H9 (cell line): ENCODE measurements at regions not wholly inside any gene's neighbourhood (a gene's known extent, or its start where the extent isn't known, plus 50 kb on each side); places are given as distances from the start of the nearest gene placed in this dataset.

Experiments
- DNase-seq: peaks from one replicate; pipeline ENCODE4 v3.0.0-alpha.2; 2017
- H2AFZ ChIP-seq: one replicate; pipeline ENCODE4 v1.6.1; 2013; ENCODE audit warnings: mild to moderate bottlenecking, low read length, control low read depth, moderate library complexity
- H2AK5ac ChIP-seq: 2 replicates; pipeline ENCODE4 v1.6.1; 2013; ENCODE audit warnings: low read length, control low read depth, mixed read lengths; ENCODE audit not compliant: insufficient read length
- H2BK120ac ChIP-seq: one replicate; pipeline ENCODE4 v1.6.1; 2013; ENCODE audit warnings: low read depth, mild to moderate bottlenecking, low read length, control low read depth, inconsistent platforms; ENCODE audit not compliant: poor library complexity, severe bottlenecking
- H2BK12ac ChIP-seq: 2 replicates; pipeline ENCODE4 v1.6.1; 2013; ENCODE audit warnings: low read length, control low read depth, mixed read lengths, low read depth; ENCODE audit not compliant: insufficient read length
- H2BK15ac ChIP-seq: 2 replicates; pipeline ENCODE4 v1.6.1; 2013; ENCODE audit warnings: low read depth, low read length, control low read depth
- H2BK20ac ChIP-seq: one replicate; pipeline ENCODE4 v1.6.1; 2013; ENCODE audit warnings: low read depth, mild to moderate bottlenecking, low read length, control low read depth, inconsistent platforms; ENCODE audit not compliant: poor library complexity, severe bottlenecking
- H2BK5ac ChIP-seq: 2 replicates; pipeline ENCODE4 v1.6.1; 2013; ENCODE audit warnings: low read length, control low read depth, mixed read lengths; ENCODE audit not compliant: insufficient read length
- H3K14ac ChIP-seq: 2 replicates; pipeline ENCODE4 v1.6.1; 2013; ENCODE audit warnings: low read length, control low read depth; ENCODE audit not compliant: insufficient read depth
- H3K18ac ChIP-seq: 2 replicates; pipeline ENCODE4 v1.6.1; 2013; ENCODE audit warnings: low read depth, mild to moderate bottlenecking, mixed read lengths, low read length, control low read depth; ENCODE audit not compliant: insufficient read length
- H3K23ac ChIP-seq: 2 replicates; pipeline ENCODE4 v1.6.1; 2013; ENCODE audit warnings: low read length, control low read depth, mixed read lengths, low read depth; ENCODE audit not compliant: insufficient read length
- H3K23me2 ChIP-seq: 2 replicates; pipeline ENCODE4 v1.6.1; 2013; ENCODE audit warnings: low read depth, mild to moderate bottlenecking, mixed read lengths, low read length, control low read depth; ENCODE audit not compliant: insufficient read length, poor library complexity, severe bottlenecking
- H3K27ac ChIP-seq: 2 replicates; pipeline ENCODE4 v1.5.1; 2013; ENCODE audit warnings: low read length, control low read depth, mixed read lengths, low read depth; ENCODE audit not compliant: insufficient read length
- H3K27me3 ChIP-seq: 2 replicates; pipeline ENCODE4 v1.6.1; 2013; ENCODE audit warnings: low read length, control low read depth, inconsistent platforms; ENCODE audit not compliant: insufficient read depth
- H3K4ac ChIP-seq: 2 replicates; pipeline ENCODE4 v1.6.1; 2013; ENCODE audit warnings: low read depth, mild to moderate bottlenecking, control low read depth, inconsistent platforms, low read length, moderate library complexity
- H3K4me1 ChIP-seq: 2 replicates; pipeline ENCODE4 v1.6.1; 2013; ENCODE audit warnings: low read length, control low read depth, inconsistent platforms; ENCODE audit not compliant: insufficient read depth
- H3K4me2 ChIP-seq: 2 replicates; pipeline ENCODE4 v1.6.1; 2013; ENCODE audit warnings: low read length, control low read depth, mixed read lengths; ENCODE audit not compliant: insufficient read length, insufficient read depth
- H3K56ac ChIP-seq: 2 replicates; pipeline ENCODE4 v1.6.1; 2013; ENCODE audit warnings: low read depth, mild to moderate bottlenecking, mixed read lengths, low read length, control low read depth; ENCODE audit not compliant: insufficient read length
- H3K79me1 ChIP-seq: 2 replicates; pipeline ENCODE4 v1.6.1; 2013; ENCODE audit warnings: low read depth, mild to moderate bottlenecking, moderate library complexity, low read length, control low read depth, inconsistent platforms; ENCODE audit not compliant: insufficient read depth, poor library complexity, severe bottlenecking
- H3K79me2 ChIP-seq: 2 replicates; pipeline ENCODE4 v1.6.1; 2013; ENCODE audit warnings: low read length, control low read depth, inconsistent platforms; ENCODE audit not compliant: insufficient read depth
- H3K9ac ChIP-seq: 2 replicates; pipeline ENCODE4 v1.6.1; 2013; ENCODE audit warnings: low read length, control low read depth, mixed read lengths; ENCODE audit not compliant: insufficient read length; ENCODE audit errors: extremely low read depth
- H3K9me3 ChIP-seq: one replicate; pipeline ENCODE4 v1.6.1; 2013; ENCODE audit warnings: low read depth, low read length, inconsistent platforms; ENCODE audit not compliant: control insufficient read depth
- H3T11ph ChIP-seq: one replicate; pipeline ENCODE4 v1.6.1; 2013; ENCODE audit warnings: mild to moderate bottlenecking, low read length, control low read depth, inconsistent platforms
- H4K20me1 ChIP-seq: one replicate; pipeline ENCODE4 v1.6.1; 2013; ENCODE audit not compliant: control insufficient read depth, insufficient read length, insufficient read depth
- H4K5ac ChIP-seq: 2 replicates; pipeline ENCODE4 v1.6.1; 2013; ENCODE audit warnings: low read depth, mild to moderate bottlenecking, mixed read lengths, low read length, control low read depth; ENCODE audit not compliant: insufficient read length
- H4K8ac ChIP-seq: replicated peaks from 2 replicates; pipeline ENCODE4 v1.6.1; 2013; ENCODE audit warnings: low read length, control low read depth, mixed read lengths, low read depth; ENCODE audit not compliant: insufficient read length
- H4K91ac ChIP-seq: 2 replicates; pipeline ENCODE4 v1.6.1; 2013; ENCODE audit warnings: low read depth, mild to moderate bottlenecking, moderate library complexity, mixed read lengths, low read length, control low read depth; ENCODE audit not compliant: insufficient read length
- H3K27ac Mint-ChIP-seq, 3 experiments: 2 replicates in 2 of 3; 3 replicates in 1 of 3; pipeline ENCODE4 v1.8.0; 2020 to 2021; ENCODE audit warnings: mixed read lengths in 3 of 3, mild to moderate bottlenecking in 1 of 3, moderate library complexity in 1 of 3
- H3K27me3 Mint-ChIP-seq: 2 replicates; pipeline ENCODE4 v1.8.0; 2021; ENCODE audit warnings: low read depth, mild to moderate bottlenecking, moderate library complexity, mixed read lengths
- H3K36me3 Mint-ChIP-seq, 3 experiments: 2 replicates in 2 of 3; 3 replicates in 1 of 3; pipeline ENCODE4 v1.8.0; 2020 to 2021; ENCODE audit warnings: low read depth in 3 of 3, mixed read lengths in 3 of 3; ENCODE audit not compliant: insufficient read depth in 1 of 3
- H3K4me1 Mint-ChIP-seq, 2 experiments: 2 replicates each; pipeline ENCODE4 v1.8.0; 2020; ENCODE audit warnings: mixed read lengths in 2 of 2
- H3K4me3 Mint-ChIP-seq, 2 experiments: 2 replicates in 1 of 2; 3 replicates in 1 of 2; pipeline ENCODE4 v1.8.0; 2020 to 2021; ENCODE audit warnings: mild to moderate bottlenecking in 2 of 2, mixed read lengths in 2 of 2, moderate library complexity in 1 of 2
- H3K9me3 Mint-ChIP-seq, 2 experiments: 2 replicates in 1 of 2; 3 replicates in 1 of 2; pipeline ENCODE4 v1.8.0; 2020; ENCODE audit warnings: mild to moderate bottlenecking in 2 of 2, mixed read lengths in 2 of 2, moderate library complexity in 1 of 2
- CTCF ChIP-seq: fragments of 200-600 bp; sonication (generic); conservative IDR thresholded peaks from 3 replicates; pipeline ENCODE4 v1.8.0; 2021; ENCODE audit warnings: antibody characterized with exemption, mild to moderate bottlenecking
- WGBS: extraction: QIAGEN DNeasy Blood & Tissue Kit; methylation state at CpG from one replicate; pipeline ENCODE4 v1.1.7; 2013; ENCODE audit warnings: missing lambda C conversion rate, low lambda C conversion rate, mixed read lengths; ENCODE audit not compliant: insufficient read length; ENCODE audit errors: extremely low coverage; 5-methylcytosine and 5-hydroxymethylcytosine counted together

GRCh38 chr14:37968664-37969240, 239.0 kb upstream of the SSTR1 start:
- H4K8ac ChIP-seq = no peak overlapping the region
- no peak overlapping the region for H2BK12ac ChIP-seq

More at GRCh38 chr14:37968664-37969240, 239.0 kb upstream of the SSTR1 start:
- no CpG with 5 or more reads among the region's 3 CpGs for WGBS
- Histone ChIP-seq H3T11ph (no peak overlapping the region), H4K20me1 (no peaks in the 10 kb centered on the region), H2BK20ac (no peak overlapping the region), H3K56ac (no peak overlapping the region), H3K9ac (no peak overlapping the region), H3K4me1 (0 out of 2 replicates have a peak, but pooled peaks cover 7% of the 10 kb centered on the region), H2AK5ac (no peak overlapping the region), H2BK120ac (no peak overlapping the region), H3K23ac (no peak overlapping the region), H4K5ac (no peak overlapping the region), H3K23me2 (no peaks in the 10 kb centered on the region), H4K91ac (no peak overlapping the region), H3K27ac (no peak overlapping the region), H2BK5ac (no peak overlapping the region), H3K4me2 (no peak overlapping the region), H3K18ac (no peak overlapping the region), H3K9me3 (no peaks in the 10 kb centered on the region), H2BK15ac (no peak overlapping the region), H3K27me3 (no peaks in the 10 kb centered on the region), H3K79me1 (no peaks in the 10 kb centered on the region), H3K79me2 (no peaks in the 10 kb centered on the region), H3K14ac (no peak overlapping the region), H2AFZ (no peak overlapping the region), H3K4ac (no peak overlapping the region)
- Mint-ChIP-seq H3K9me3 (peaks cover 4 to 11% of the 10 kb centered on the region in 2 experiments; a peak in 3 of 5 replicates), H3K36me3 (peaks cover 0 to 1% (median 0%) of the 10 kb centered on the region in 3 experiments; a peak in 1 of 7 replicates), H3K27me3 (peaks cover 15% of the 10 kb centered on the region), H3K4me3 (no peak overlapping the region), H3K27ac (no peak overlapping the region), H3K4me1 (peaks cover 4 to 6% of the 10 kb centered on the region in 2 experiments)
- no peak for TF ChIP-seq CTCF
- no peak for DNase-seq
